HG03159 (cell line): ENCODE measurements at regions not wholly inside any gene's neighbourhood (a gene's known extent, or its start where the extent isn't known, plus 50 kb on each side); places are given as distances from the start of the nearest gene placed in this dataset.

Source experiments
- ATAC-seq: cut with Tn5 transposase; IDR thresholded peaks from one replicate; pipeline ENCODE4 v1.9.1; 2021; ENCODE audit warnings: mild to moderate bottlenecking, moderate library complexity; ENCODE audit not compliant: unreplicated experiment

DNA sequence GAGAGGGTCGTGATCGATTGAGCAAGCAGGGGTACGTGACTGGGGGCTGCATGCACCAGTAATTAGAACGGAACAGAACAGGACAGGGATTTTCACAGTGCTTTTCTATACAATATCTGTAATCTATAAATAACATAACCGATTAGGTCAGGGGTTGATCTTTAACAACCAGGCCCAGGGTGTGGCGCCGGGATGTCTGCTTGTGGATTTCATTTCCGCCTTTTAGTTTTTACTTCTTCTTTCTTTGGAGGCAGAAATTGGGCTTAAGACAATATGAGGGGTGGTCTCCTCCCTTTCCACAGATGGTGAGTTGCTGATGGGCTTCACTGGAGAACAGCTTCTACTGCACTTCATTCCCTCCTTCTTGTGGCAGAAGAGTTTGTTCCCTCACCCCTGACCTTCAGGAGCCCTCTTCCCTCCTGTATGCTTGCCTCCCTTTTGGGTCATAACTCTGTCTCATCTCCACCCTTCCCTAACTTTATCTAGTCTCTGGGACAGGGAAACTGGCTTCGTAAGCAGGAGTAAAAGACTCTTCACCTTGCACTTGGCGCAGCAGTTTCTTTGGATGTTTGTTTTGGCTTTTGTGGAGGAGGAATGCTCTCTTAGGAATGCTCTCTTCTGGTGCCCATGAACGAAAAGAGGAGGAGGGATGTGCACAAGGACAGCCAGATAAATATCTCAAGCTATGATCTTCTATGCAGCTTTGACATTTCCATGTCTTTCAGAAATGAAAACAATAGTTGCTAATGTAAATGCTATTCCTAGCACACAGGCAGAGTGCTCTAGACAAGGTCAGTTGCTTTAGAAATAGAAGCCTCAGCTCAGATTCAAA is 139.8 kb upstream of the RPS23 start:
- no peak for ATAC-seq

GRCh38 chr5:82416512-82416911 is 138.4 kb upstream of the RPS23 start:
- no peak for ATAC-seq

DNA sequence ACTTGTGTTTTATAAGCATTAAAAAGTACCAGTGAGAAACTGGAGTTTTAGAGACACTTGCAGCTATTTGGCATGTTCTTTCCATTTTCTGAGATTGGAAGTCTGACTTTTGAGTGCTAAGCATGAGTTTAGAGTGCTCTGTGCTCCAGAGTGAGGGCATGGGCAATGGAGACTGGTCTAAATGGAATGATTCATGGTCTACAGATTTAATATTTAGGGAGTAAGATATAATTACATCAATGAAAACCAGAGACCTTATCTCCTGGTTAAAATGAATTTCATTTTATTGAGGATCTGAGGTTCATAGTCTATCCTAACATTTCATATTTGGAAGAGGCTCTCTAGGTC is 135.9 kb upstream of the RPS23 start:
- no peak for ATAC-seq

DNA sequence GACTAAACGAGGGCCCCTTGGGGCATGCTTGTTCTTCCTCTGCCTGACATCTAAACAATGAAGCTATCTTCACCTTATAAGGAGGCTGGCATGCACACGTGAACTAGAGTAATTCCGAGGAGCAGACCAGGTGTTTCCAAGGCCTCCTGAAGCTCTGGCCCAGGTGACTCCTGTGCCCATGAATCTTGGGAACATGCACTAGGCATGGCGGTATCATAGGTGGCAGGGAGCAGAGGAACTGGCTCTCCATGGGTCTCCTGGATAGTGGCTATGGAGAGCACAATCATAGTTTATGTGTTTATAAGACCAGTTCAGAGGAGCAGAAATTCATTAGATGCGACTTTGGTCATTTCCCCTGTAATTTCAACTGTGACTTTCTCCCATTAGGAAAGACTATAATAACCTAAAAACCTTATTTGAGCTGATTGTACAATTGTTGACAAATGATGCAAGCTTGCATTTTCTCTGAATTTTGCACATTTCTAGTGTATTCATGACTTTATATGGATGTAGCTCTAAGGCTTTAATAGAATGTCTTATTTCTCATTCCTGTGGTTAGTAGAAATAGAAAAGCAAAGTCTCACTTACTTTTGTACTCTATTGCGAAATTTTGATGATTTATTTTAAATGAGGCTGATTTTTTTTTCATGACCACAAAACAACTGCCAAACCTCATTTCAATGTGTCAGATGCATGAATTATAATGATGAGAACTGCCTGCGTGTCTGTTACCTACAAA is 135.3 kb upstream of the RPS23 start:
- ATAC-seq: no peak

GRCh38 chr5:82408033-82408432 is 129.9 kb upstream of the RPS23 start:
- ATAC-seq: no peak

DNA sequence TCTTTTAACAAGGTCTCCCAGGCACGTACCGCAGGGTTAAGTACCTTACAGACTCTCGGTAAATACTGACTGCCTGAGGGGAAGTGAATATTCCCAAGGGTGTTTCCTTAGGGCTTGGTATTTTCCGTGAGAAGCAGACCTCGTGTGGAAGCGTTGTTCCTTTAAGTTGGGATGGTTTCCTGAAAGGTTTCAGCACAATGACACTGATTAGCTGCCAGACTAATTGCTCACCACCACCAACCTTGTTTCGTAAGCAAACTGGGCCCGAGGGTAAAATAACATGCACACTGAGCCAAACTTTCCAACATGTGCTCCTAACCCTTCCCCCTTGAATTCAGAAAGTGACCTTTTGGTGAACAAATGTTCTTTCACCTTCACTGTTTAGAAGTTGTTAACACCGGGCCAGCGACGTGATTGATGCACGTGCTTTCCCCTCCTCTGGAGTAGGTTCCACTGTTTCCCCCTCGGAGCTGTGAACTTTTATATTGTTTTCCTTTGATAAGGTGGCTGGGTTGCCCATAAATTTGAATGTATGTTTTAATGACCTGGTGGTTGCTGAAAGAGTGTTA is 128.1 kb upstream of the RPS23 start:
- ATAC-seq: no peak

- no peak for ATAC-seq
Measured at GRCh38 chr5:82405618-82406204, 127.6 kb upstream of the RPS23 start.

DNA sequence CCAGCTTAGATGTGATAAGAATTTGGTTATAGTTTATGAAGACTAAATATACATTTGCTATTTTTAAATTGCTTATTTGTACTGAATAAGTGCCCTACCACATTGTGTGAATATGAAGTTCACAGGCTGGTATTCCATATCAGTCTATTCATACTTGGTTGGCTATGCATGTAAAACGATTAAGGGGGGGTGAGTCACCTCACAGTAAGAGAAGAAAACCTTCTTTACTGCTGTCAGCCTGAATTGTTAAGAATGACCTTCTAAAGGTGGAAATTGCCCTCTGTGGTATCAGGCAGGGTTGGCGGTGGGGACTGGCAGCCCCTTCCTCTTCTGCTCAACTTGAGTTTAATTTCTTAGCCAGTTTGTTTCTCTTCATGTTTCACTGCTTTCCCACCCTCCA is 127.0 kb upstream of the RPS23 start:
- ATAC-seq: no peak

GRCh38 chr5:82404382-82404945 is 126.3 kb upstream of the RPS23 start:
- ATAC-seq: no peak

GRCh38 chr5:82403724-82404123 is 125.6 kb upstream of the RPS23 start:
- no peak for ATAC-seq

DNA sequence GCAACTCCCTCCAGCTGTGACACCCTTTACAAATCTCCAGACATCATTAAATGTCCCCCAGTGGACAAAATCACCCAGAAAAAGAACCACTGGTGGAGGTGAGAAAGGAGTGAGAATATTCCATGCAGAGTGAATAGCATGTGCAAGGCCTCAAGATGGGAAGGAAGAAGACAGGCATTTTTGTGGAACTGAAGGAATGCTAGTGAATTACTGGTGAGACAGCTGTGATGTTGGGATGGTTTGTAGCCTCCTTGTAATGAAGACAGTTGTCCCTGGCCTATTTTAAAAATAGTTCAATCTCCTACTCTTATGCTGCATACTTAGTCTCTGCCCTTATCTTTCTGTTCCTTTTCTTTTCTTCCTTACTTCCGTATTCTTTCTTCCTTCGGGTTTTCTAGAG is 124.9 kb upstream of the RPS23 start:
- no peak for ATAC-seq

GRCh38 chr5:82399111-82399510 is 121.0 kb upstream of the RPS23 start:
- ATAC-seq: no peak

DNA sequence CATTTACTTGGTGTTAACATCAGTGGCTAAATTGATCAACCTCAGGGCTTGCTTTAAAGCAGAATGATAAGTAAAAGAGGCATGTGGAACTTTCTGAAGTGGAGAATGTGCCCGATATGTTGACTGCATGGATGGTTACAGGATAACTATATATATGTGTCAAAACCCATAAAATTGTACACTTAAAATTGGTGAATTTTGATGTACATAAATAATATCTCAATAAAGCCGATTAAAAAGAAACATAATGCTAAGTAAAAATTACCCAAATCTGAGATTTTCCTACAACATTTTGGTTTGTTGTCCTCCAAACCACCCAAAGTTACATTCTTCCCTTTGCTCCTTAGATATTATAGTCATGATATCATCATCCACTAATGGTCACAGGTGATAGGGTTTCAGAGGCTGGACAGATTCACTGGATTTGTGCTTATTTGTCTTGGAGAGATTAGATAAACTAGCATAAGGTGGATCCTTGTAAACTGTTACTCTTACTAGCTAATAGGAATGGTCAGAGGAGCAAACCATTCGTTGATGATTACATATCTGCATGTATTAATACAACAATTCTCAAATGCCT is 119.7 kb upstream of the RPS23 start:
- no peak for ATAC-seq

DNA sequence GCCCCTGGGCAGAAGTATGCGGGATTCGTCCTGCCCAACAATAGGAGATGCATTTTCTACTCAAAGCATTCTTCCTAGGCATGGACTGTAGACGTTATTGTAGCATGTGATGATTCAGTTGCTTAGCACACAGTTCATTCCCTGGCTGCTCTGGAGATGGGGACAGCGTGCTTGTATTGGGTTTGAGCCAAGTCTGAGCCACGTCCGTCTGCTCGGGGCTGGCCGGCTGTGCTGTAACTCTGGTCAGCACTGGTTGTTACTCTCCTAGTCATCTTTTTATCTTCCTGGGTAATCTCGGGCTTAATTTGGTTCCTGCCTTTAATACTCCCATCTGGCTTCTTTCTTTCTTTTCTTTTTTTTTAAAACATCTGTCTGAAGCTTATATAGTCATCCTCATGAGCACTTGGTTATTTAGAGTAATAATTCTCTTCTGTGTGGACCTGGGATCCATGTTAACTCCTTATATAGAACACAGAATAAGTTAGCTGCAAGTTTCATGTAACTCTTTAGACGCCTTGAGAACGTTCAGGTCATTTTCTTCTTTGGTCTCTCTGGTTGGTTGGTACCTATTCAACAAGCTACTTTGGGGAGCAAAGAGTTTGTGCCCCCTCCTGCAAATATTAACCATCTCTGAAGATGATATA is 118.8 kb upstream of the RPS23 start:
- no peak for ATAC-seq

- no peak for ATAC-seq
Measured at GRCh38 chr5:82396396-82396795, 118.2 kb upstream of the RPS23 start.

DNA sequence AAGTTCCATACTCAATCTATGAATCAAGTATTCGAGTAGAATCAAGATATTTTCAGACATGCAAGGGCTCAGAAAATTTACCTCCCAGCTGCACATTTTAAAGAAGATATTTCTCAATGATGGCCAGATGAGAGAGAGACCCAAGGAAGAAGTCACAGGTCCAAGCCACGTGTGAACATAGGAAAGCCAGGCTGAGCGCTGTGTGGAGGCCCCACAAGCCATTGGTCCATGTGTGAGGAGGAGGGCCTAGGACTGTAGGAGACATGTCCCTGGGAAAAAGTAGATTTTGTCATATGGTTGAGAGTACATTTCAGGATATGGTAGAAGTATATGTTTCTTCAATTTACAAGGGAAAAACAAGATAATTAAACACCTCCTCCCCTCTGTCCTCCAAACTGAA is 115.8 kb upstream of the RPS23 start:
- ATAC-seq: no peak

- no peak for ATAC-seq
Measured at GRCh38 chr5:82390088-82390487, 111.9 kb upstream of the RPS23 start.

- ATAC-seq: no peak
Measured at GRCh38 chr5:82389347-82389746, 111.2 kb upstream of the RPS23 start.

GRCh38 chr5:82388181-82388580 is 110.0 kb upstream of the RPS23 start:
- ATAC-seq: no peak

- ATAC-seq: no peak
Measured at GRCh38 chr5:82387819-82388166, 109.6 kb upstream of the RPS23 start.
